Right ventricle myocardium inferior (tissue), 1 donor: ENCODE measurements at regions not wholly inside any gene's neighbourhood (a gene's known extent, or its start where the extent isn't known, plus 50 kb on each side); places are given as distances from the start of the nearest gene placed in this dataset.
"Not testable (repeated sequence)": the region's sequence is repeated elsewhere in the genome, so short reads cannot be mapped to it uniquely, and the experiment has no call there.

ENCODE experiments used
- ATAC-seq: fragments of 200-7000 bp; cut with Tn5 transposase; one replicate; pipeline ENCODE4 v1.9.1; 2020; ENCODE audit warnings: mild to moderate bottlenecking, moderate library complexity
- DNase-seq: peaks from one replicate; pipeline ENCODE4 v3.0.0; 2021; ENCODE audit errors: missing footprints
- intact Hi-C: fragments of 100-400 bp; cut with DNase I; formaldehyde crosslinking; loops from one replicate; pipeline ENCODE4 v1.11.0; 2022
- donor health status: DM: no; HTN: yes; CAD: no; lungs with severe emphysema.

DNA sequence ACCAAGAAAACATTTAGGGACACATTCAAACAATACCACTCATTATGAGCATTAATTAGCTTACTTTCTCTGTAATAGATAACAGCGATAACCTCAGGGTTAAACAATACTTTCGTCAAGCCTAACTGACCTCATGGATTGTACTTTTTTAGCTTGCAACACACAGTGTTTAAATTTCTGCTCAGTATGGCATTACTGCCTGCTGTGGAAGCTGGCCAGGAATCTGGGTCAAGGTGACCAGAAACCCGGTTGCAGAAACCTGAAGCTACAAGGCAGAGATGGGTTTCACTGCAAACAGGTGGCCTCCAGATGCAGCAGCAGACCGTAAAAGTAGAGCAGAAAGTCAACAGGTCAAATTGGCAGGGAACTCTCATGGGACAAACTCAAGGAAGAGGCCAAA lies 123.8 kb upstream of the FHL2 start:
- no peak for DNase-seq
- no peak for ATAC-seq
- intact Hi-C loops: no loop called here

DNA sequence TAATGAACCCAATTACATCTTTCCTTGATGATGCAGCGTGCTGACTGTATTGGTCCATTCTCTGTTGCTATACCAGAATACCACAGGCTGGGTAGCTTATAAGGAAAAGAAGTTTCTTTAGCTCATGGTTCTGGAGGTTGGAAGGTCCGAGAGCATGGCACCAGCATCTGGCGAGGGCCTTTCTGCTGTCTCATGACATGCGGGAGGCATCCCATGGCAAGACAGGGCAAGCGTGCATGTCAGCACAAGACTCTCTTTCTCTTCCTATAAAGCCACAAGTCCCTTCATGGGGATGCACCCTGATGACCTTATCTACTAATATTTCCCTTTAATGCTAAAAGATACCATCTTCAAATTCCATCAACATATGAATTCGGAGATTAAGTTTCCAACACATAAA lies 122.8 kb upstream of the FHL2 start:
- no peak for ATAC-seq
- intact Hi-C loops: loop anchor here (2.0 kb wide), 2 partner anchors 151 to 177 kb away; no protein-coding TSS in a partner anchor
- DNase-seq: no peak

DNA sequence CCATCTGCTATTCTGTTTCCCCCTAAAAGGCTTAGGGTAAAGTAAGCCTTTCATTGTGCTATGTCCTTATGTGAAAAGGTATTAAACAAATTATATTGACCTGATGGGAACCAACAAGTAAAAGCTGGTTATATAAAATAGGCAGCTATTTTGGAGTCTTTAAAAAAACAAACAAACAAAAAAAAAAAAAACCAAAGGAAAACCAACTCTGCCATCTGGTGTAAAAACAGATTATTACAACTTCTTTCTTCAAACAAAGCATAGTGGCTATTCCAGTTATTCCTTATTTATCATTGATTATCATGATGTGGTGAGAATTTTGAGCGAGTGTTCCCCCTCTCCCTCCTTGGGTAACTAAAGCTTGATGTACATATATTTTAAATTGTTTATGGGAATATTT lies 122.3 kb upstream of the FHL2 start:
- intact Hi-C loops: loop anchor here (2.0 kb wide), 2 partner anchors 150 to 176 kb away; no protein-coding TSS in a partner anchor
- no peak for ATAC-seq
- no peak for DNase-seq

DNA sequence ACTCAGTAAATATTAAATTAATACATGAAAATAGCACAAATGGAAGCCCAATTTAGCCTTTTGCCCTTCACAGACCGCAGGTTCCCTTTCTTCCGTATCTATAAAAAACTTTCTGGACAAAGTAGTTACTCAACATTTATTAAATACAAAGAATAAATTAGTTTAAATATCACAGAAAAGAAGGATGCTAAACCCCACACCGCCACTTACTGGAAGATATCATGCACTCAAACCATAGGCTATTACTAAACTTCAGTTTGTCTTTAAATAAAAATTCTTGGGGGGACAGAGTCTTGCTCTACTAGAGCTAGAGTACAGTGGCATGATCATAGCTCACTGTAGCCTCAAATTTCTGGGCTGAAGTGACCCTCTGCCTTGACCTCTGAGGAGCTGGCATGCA lies 120.7 kb upstream of the FHL2 start:
- intact Hi-C loops: no loop called here
- ATAC-seq (no peak), DNase-seq (no peak)

DNA sequence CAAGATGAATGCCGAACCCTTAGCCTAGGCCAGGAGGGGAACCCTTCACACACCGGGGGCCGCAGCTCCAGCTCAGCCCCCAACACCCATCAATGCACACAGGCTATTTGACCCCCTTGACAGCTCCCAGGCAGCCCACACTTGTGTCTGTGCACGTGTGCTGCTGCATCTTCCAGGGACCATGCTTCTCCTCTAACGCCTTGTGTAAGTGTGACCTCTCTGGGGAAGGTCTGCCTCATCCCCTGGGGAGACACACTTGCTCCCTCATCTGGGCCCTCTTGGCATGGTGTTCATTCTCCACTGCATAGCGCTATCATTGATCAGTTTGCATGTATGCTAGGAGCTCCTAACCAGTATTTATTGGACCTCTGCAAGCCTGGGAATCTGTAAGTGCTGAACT lies 120.0 kb upstream of the FHL2 start:
- ATAC-seq: no peak
- DNase-seq: no peak
- intact Hi-C loops: no loop called here

DNA sequence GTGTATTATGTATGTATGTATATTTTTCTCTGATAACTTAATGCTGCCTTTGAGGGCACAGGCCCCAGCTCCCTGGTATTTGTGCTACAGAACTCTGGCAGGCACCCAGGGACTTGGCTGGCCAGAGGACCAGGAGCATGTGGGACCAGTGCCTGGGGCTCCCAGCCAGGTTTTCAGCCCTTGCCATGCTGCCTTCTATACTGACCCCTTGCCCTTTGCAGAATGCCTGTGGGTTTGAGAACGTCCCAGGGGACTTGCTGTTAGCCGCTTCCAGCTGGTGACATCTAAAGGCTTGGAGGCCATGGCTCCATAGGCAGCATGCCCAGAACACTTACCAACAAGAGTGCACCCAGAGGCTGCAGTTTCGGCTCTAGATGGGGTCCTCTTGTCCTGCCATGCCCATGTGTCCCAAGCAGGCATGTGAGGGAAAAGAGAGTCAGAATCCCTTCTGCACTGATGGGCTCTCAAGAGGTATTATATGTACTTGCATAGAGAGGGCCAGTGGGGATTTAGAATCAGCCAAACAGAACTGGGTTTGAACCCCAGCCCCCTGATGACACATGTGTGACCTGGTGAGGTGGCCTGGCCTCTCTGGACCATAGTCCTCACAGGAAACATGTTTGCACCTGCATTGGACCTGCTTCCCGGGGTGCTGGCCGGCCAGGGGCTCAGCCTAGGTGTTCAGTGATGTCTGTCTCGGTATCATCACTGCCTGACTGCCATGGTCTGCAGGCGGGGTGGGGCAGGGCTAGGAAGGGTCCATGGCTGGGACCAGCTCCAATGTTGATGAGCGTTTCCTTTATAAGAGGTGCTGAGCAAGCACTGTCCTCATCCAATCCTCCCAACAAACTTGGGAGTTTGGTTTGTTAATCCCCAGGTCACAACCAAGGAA lies 119.2 kb upstream of the FHL2 start:
- intact Hi-C loops: loop anchor here (1.0 kb wide), 1 partner anchor 80 kb away; no protein-coding TSS in a partner anchor
- ATAC-seq (peak; percentile 78), DNase-seq (peak; percentile 86)

DNA sequence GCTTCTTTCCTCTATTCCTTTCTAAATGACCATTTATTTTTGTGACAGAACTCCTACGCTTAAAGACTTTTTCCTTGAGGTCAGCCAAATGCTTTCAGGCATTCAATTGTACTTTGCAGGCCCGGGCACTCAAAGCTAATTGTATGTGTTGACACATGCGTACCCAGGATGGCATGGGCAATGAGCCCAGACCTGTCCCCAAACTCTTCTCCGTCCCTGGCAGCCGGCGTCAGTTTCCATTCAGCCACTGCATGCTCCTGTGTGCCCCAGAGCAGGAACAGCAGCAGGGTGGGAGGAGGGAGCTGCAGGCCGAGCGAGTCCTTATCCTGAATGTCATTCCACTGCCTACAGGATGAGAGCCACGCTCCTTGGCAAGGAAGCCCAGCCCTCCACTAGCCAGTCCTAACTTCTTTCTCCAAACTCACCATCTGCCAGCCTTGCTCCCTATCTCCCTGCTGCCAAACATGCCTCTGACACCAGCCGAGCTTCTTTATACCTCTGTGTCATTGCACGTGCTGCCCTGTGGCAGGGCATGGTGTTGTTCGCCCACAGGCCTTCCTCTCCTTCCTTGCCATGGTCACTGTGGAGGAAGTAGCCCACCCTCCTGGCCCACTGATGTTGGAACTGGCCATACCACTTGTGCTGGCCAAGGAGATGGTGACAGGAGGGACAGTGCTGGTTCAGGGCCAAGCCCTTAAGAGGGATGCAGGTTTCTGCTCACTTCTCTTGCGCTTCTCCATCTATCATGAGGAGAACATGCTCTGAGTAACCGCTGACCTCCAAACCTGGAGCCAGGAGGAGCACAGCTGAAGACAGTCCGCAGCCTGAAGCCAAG lies 116.9 kb upstream of the FHL2 start:
- intact Hi-C loops: loop anchor here (1.0 kb wide), 1 partner anchor 19 kb away; no protein-coding TSS in a partner anchor
- DNase-seq (peak; percentile 87), ATAC-seq (peak; percentile 83)

DNA sequence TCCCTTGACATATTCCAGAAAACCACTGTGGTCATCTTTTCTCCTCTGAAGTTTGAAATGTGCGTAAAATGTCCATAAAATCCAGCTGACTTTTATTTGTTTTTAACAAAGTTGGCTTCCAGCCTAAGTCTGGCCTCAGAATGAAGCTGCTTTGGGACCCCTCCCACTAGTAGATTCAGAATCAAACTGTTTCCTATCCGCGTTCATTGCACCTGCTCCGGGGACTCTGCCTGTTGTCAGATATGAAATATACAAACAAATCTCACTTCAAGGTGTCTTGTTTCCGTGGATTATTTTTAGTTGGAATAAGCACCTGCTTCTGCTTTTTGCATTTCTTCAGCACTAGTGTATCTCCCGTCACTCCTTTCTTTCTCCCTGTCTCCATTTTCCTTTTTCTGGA lies 115.7 kb upstream of the FHL2 start:
- intact Hi-C loops: no loop called here
- DNase-seq: no peak
- ATAC-seq: no peak

DNA sequence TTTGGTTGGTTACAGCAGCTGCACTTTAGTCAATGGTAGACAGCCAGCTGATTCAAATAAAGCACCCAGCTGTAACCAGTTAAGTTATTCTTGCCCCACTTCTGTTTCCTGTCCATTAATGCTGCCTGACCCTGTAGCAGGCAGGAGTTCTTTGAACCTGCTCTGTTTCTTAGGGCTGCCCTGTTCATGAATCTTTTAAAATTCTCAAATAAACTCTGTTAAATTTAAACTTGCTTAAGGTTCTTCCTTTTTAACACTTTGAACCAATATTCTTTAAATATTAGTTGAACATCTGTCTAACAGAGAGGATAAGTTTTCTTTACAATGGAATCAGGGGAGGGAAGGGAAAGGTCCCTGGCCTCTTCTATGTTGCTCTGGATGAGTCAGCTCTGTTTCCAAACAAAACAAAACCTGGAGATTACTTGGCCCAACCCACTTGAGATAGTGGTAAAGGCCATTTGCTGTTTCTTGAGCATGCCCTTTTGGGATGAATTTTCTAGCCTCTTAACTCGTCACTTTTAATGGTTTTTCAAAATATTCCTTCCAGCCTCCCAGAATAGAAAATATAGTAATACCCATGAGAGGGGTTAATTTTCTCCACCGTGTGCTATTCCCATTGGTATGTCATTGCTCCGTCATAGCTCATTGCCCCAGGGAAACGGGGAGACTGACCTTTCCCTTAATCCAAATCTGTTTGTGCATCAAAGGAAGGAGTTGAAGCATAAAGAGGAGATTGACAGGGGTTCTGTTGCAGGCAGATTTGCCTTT lies 112.1 kb upstream of the FHL2 start:
- intact Hi-C loops: no loop called here
- DNase-seq: no peak
- no peak for ATAC-seq

DNA sequence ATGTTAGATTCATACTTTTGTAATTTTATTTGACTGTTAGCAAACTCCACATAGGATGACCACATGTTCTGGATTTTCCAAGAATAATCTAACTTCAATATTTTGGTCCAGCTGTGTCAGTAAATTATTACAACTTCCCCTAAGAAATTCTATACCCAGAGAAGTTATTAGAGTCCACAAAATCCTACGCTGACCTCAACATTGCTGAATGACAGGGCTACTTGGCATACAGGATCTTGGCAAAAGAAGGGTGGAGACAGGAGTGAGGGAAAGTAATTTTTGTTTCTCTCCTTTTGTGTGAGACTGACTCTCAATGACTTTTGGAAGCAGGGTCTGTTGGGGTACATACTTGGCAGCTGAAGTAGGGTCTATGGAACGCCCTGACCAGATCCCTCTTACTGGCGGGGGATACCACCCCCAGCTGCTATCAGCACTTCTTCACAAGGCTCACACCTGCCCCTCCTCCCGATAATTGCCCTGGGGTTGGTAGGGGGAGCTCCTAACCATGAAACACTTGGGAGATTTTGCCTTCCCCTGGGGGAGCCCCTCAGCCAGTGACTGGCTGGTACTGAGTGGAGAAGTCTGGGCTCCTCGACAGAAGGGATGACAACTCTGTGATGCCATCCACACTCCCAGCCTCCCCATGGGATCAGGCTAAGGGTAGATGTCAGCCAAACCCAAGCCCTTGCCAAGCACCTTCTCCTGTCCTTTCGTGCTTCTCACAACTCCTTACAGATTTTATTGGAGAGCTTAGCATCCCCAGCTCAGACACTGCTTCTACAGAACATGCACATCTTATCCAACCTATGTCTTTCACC lies 110.6 kb upstream of the FHL2 start:
- no peak for DNase-seq
- peak; percentile 40 for ATAC-seq
- intact Hi-C loops: no loop called here

DNA sequence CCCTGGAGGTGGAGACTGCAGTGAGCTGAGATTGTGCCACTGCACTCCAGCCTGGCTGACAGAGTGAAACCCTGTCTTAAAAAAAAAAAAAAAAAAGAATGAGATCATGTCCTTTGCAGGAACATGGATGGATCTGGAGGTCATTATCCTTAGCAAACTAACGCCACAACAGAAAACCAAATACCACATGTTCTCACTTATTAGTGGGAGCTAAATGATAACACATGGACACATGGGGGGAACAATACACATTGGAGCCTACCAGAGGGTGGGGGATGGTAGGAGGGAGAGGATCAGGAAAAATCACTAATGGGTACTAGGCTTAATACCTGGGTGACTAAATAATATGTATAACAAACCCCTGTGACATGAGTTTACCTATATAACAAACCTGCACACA lies 108.0 kb upstream of the FHL2 start:
- DNase-seq, ATAC-seq, intact Hi-C loops: not testable (repeated sequence)

DNA sequence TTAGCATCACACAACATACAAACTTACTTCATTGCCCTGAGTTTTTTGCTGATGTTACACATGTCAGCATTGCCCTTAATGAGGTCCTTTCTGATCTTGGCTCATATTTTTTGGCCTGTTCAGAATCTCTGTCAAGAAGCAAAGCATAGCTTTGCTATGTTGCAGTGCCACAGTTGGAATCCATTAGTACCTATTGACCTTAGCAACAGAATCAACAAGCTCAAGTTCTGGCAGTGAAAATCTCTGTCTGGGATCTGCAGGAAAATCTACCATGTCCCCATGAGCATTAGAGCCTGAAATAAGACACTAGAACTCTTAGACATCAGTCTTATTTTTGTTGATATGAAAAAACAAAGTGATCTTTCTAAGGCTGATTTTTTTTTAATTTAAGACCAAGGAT lies 105.6 kb upstream of the FHL2 start:
- intact Hi-C loops: no loop called here
- ATAC-seq (peak; percentile 78), DNase-seq (no peak)

DNA sequence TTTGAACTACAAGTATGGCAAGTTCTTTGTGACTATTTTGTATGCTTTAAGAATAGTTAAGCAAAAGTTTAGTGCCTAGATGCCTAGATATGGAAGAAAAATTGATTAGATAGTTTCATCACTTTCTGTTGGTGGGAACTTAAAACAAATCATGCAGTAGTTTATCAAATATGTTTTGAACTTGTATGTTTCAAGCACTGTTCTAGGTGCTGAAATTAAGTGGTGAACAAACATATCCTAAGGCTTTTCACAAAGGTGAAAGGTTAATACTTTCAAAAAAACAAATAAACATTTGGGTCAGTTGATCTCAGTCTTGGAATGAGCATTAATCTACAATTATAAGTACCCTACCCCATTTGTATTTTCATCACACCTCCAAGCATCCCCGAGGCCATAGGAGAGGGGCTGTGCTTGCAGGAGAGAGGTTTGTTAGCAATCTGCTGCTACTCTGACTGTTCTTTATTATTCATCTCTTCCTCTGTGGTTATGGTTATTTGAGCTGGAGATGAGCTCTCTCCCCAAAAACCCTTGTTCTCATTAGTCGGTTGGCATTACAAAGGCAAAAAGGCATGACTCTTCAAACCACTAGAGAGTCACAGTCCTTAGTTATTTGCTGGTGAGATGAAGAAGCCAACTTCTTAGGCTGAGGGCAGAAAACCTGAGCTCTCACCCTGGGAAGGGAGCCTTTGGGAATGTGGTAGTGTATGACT lies 103.9 kb upstream of the FHL2 start:
- ATAC-seq (no peak), DNase-seq (no peak)
- intact Hi-C loops: no loop called here

DNA sequence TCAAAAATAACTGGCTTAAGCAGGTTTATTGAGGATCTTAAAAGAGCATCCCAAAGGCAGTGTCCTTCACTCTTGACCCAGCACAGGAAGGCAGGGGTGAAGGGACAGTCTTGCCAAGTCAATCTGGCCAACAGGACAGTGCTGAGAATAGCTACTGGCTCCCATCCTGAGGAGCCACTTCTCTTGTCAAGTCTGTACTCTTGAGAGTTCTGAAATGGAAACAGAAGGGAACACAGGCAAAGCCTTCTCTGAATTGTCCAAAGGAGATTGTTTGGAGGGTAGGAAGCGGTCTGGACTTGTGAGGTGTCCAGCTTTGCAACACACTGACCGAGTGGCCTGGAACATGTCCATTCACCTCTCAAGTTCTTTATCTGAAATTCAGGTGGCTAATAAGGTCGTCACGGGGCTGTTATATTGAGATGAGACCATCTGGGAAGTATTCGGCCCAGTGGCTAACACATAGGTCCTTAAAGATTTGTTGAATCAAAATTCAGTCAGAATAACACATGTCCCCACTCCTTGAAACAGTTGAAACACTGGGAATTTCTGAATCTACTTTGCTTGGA lies 99.5 kb upstream of the FHL2 start:
- ATAC-seq (peak; percentile 48), DNase-seq (no peak)
- intact Hi-C loops: loop anchor here (5.0 kb wide), 1 partner anchor 126 kb away; no protein-coding TSS in a partner anchor

DNA sequence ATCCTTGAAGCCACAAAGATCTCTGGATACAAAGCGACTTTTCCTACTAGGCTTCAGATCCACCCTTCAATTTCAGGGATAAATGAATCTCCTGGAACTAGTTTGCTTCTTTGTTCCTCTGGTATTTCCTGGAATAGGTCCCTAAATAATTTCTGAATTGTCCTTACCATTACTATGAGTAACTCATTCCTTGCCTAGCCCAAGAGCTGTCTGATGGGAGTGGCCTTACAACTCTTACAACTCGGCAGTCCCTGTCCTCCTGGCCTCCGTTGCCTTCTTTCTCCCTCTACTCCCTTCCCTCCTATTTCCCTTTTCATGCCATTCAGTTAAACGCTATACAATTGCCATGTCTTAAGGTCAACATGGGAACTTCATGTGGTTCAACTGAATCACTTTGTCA lies 98.2 kb upstream of the FHL2 start:
- ATAC-seq (no peak), DNase-seq (no peak)
- intact Hi-C loops: loop anchor here (2.0 to 5.0 kb wide), 2 partner anchors 58 to 125 kb away; no protein-coding TSS in a partner anchor

DNA sequence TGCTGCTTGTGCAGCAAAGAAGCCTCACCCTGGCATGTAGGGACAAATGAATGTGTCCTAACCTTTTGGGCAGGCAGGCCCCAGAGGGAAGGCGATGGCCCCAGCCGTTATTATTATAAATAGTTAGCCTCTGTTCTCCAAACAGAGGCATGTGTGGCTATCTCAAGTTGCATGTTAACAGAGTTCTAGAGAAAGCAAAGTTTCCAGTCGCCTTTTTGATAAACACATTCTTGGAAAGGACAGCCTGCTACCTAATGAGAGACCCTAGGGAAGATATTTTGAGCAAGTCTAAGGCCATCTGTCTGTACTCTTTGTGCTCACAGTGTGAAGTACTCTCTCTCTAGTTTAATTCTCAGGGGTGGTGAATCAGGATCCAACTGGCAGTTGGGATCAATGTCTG lies 97.4 kb upstream of the FHL2 start:
- no peak for DNase-seq
- ATAC-seq: peak; percentile 83
- intact Hi-C loops: loop anchor here (1.0 to 5.0 kb wide), 3 partner anchors 19 to 124 kb away; no protein-coding TSS in a partner anchor
